ENCODE measurements at regions not wholly inside any gene's neighbourhood (a gene's known extent, or its start where the extent isn't known, plus 50 kb on each side); places are given as distances from the start of the nearest gene placed in this dataset.

- TF ChIP-seq POLR2A (IDR thresholded peaks at IDR 0.05) (no peak), CTCF (IDR thresholded peaks at IDR 0.05 in 8 of 11, conservative IDR thresholded peaks at IDR 0.05 in 3 of 11) (no peak), POLR2AphosphoS5 (IDR thresholded peaks at IDR 0.05) (no peak)
Measured at GRCh38 chr9:87275047-87275725, 222.5 kb upstream of the DAPK1 start.
